ENCODE measurements at regions not wholly inside any gene's neighbourhood (a gene's known extent, or its start where the extent isn't known, plus 50 kb on each side); places are given as distances from the start of the nearest gene placed in this dataset.

- no peak overlapping the region for H2BK20ac ChIP-seq (ENCODE audit: low read length)
- POLR2A ChIA-PET (ENCODE audit: partially characterized antibody): no interaction called here
- peaks cover 0 to 3% (median 1%) of the 10 kb centered on the region in 4 experiments; a peak in 3 of 7 replicates for H3K4me1 ChIP-seq (replicated peaks in 1 of 4; ENCODE audit: control insufficient read depth in 3 of 4, insufficient read depth in 4 of 4, low read length in 3 of 4)
- CTCF ChIA-PET (ENCODE audit: partially characterized antibody): interaction anchor here (0.7 to 14.2 kb wide), 10 partner anchors 12 to 237 kb away, joined by 3 to 197 read pairs (median 7); no protein-coding TSS in a partner anchor
- H3K79me2 ChIP-seq (ENCODE audit: control insufficient read depth in 1 of 2, insufficient read depth in 2 of 2, low read length in 2 of 2): no peaks in the 10 kb centered on the region
- no peak overlapping the region for H3K18ac ChIP-seq (ENCODE audit: extremely low read depth, low read length)
- H2BK5ac ChIP-seq (ENCODE audit: low read depth, low read length): no peak overlapping the region
- DNase-seq (ENCODE audit: low read depth in 1 of 2, low spot score in 2 of 2) (no peak), FAIRE-seq (no peak)
- H2BK120ac ChIP-seq (replicated peaks; ENCODE audit: low read depth, low read length): no peak overlapping the region
- H4K8ac ChIP-seq (ENCODE audit: extremely low read depth, insufficient read depth, low read length): no peak overlapping the region
- no peak overlapping the region for H2BK15ac ChIP-seq (ENCODE audit: low read length)
- no peak overlapping the region for H3K14ac ChIP-seq (ENCODE audit: insufficient read length)
- no peak overlapping the region for H3K4me3 ChIP-seq (ENCODE audit: extremely low read depth in 1 of 4, insufficient read depth in 2 of 4, low read depth in 3 of 4, low read length in 4 of 4)
- no peak overlapping the region for H3K4ac ChIP-seq (replicated peaks; ENCODE audit: insufficient read length, low read depth, low read length)
- no peak overlapping the region for H3K23ac ChIP-seq (ENCODE audit: insufficient read length)
- H2AFZ ChIP-seq (ENCODE audit: low read length): no peak overlapping the region
- no peaks in the 10 kb centered on the region for H3K9me3 ChIP-seq (ENCODE audit: insufficient read depth in 2 of 2, low read depth in 1 of 2, low read length in 1 of 2)
- no peaks in the 10 kb centered on the region for H3K36me3 ChIP-seq (ENCODE audit: control insufficient read depth in 2 of 4, insufficient read depth in 4 of 4, low read length in 3 of 4)
- no peak overlapping the region for H4K5ac ChIP-seq (ENCODE audit: insufficient read length, low read depth, low read length)
- H3K27me3 ChIP-seq (replicated peaks in 1 of 4; ENCODE audit: control insufficient read depth in 3 of 4, extremely low read depth in 1 of 4, insufficient read depth in 3 of 4, low read length in 3 of 4): no peaks in the 10 kb centered on the region
- no peak overlapping the region for H4K91ac ChIP-seq (replicated peaks; ENCODE audit: insufficient read length, low read length)
- H2BK12ac ChIP-seq (ENCODE audit: low read depth, low read length): no peak overlapping the region
- WGBS, 2 experiments (ENCODE audit: extremely low coverage in 1 of 2, insufficient coverage in 1 of 2, insufficient read length in 1 of 2, insufficient replicate concordance in 2 of 2, low coverage in 1 of 2, low lambda C conversion rate in 2 of 2, missing lambda C conversion rate in 1 of 2): 84% methylated on average over 2 of the region's 2 CpGs; no CpG with 5 or more reads in 1 of the 2 experiments
- no peak overlapping the region for H2AK5ac ChIP-seq (ENCODE audit: low read depth, low read length)
- H3K79me1 ChIP-seq (ENCODE audit: low read depth, low read length): no peaks in the 10 kb centered on the region
- H3K56ac ChIP-seq (replicated peaks; ENCODE audit: insufficient read length, low read depth, low read length): no peak overlapping the region
- H4K20me1 ChIP-seq (replicated peaks in 1 of 2; ENCODE audit: control insufficient read depth in 1 of 2, insufficient read depth in 2 of 2, low read length in 2 of 2): no peaks in the 10 kb centered on the region
- H3K27ac ChIP-seq (ENCODE audit: low read depth, low read length): no peak overlapping the region
- no peak overlapping the region for H3K4me2 ChIP-seq (ENCODE audit: insufficient read depth in 1 of 2, low read depth in 2 of 2, low read length in 2 of 2)
- H3K23me2 ChIP-seq (ENCODE audit: low read depth, low read length): no peaks in the 10 kb centered on the region
- no peak overlapping the region for H3K9ac ChIP-seq (replicated peaks in 1 of 4; ENCODE audit: extremely low read depth in 1 of 4, low read depth in 3 of 4, low read length in 3 of 4)
- no peak for TF ChIP-seq JUND (IDR thresholded peaks at IDR 0.05; ENCODE audit: low read length)
- no peak for TF ChIP-seq EP300 (IDR thresholded peaks at IDR 0.05; ENCODE audit: borderline replicate concordance in 1 of 2, low read depth in 2 of 2, low read length in 2 of 2)
- TF ChIP-seq ASH2L (IDR thresholded peaks at IDR 0.05; ENCODE audit: low read length): no peak
- TF ChIP-seq RBBP5 (IDR thresholded peaks at IDR 0.05; ENCODE audit: borderline replicate concordance, low read depth, low read length): no peak
- no peak for TF ChIP-seq PHF8 (conservative IDR thresholded peaks at IDR 0.05; ENCODE audit: low read depth, low read length)
- no peak for TF ChIP-seq KDM4A (IDR thresholded peaks at IDR 0.05; ENCODE audit: low read depth, low read length, severe bottlenecking)
- no peak for TF ChIP-seq JUN (IDR thresholded peaks at IDR 0.05; ENCODE audit: low read depth, low read length)
- TF ChIP-seq SP2 (IDR thresholded peaks at IDR 0.05; ENCODE audit: low read length): no peak
- no peak for TF ChIP-seq TCF12 (IDR thresholded peaks at IDR 0.05; ENCODE audit: low read depth, low read length)
- no peak for TF ChIP-seq CHD2 (IDR thresholded peaks at IDR 0.05; ENCODE audit: low read length)
- no peak for TF ChIP-seq BCL11A (IDR thresholded peaks at IDR 0.05; ENCODE audit: low read depth in 2 of 2, low read length in 2 of 2)
- TF ChIP-seq MAX (IDR thresholded peaks at IDR 0.05): no peak
Measured at GRCh38 chr6:53721766-53722165, 56.2 kb upstream of the KLHL31 start.
